Testis (tissue), 2 donors: ENCODE measurements at regions not wholly inside any gene's neighbourhood (a gene's known extent, or its start where the extent isn't known, plus 50 kb on each side); places are given as distances from the start of the nearest gene placed in this dataset.

Experiments
- DNase-seq: peaks from one replicate; pipeline ENCODE4 v3.0.0-alpha.2; 2019
- H3K27ac ChIP-seq, 2 donors: fragments of 200-600 bp; sonication (generic); one replicate each; pipeline ENCODE4 v1.5.1; 2019
- H3K27me3 ChIP-seq: fragments of 200-600 bp; sonication (generic); one replicate; pipeline ENCODE4 v1.5.1; 2019
- H3K36me3 ChIP-seq: fragments of 200-600 bp; sonication (generic); one replicate; pipeline ENCODE4 v1.5.1; 2017; ENCODE audit warnings: low read depth; ENCODE audit errors: missing control alignments
- H3K4me1 ChIP-seq: fragments of 200-600 bp; sonication (generic); one replicate; pipeline ENCODE4 v1.5.1; 2019
- H3K4me3 ChIP-seq, 2 donors: fragments of 200-600 bp; sonication (generic); one replicate each; pipeline ENCODE4 v1.5.1; 2017 to 2019
- H3K9me3 ChIP-seq: fragments of 200-600 bp; sonication (generic); one replicate; pipeline ENCODE4 v1.5.1; 2017
- POLR2A ChIP-seq: fragments of 450-650 bp; IDR thresholded peaks from one replicate; pipeline ENCODE4 v1.6.1; 2017; ENCODE audit warnings: antibody characterized with exemption, mild to moderate bottlenecking, moderate library complexity
- whole genome bisulfite sequencing, 2 donors: methylation state at CpG; one replicate each; pipeline ENCODE4 v1.1.5; 2018; 5-methylcytosine and 5-hydroxymethylcytosine counted together
- intact Hi-C: fragments of 100-400 bp; cut with DNase I; formaldehyde crosslinking; loops from one replicate; pipeline ENCODE4 v1.15.1; 2023; ENCODE audit warnings: low total_unique reads
- TF ChIP-seq, protein P1 (sequence below), 3 experiments: fragments of 450-650 bp in 2 of 3; fragments of 200-600 bp in 1 of 3; sonication (generic) in 1 of 3; IDR thresholded peaks; one replicate each; pipeline ENCODE4 v1.5.1; 2016 to 2019; ENCODE audit warnings: antibody characterized with exemption in 3 of 3, mild to moderate bottlenecking in 2 of 3, moderate library complexity in 1 of 3

DNA sequence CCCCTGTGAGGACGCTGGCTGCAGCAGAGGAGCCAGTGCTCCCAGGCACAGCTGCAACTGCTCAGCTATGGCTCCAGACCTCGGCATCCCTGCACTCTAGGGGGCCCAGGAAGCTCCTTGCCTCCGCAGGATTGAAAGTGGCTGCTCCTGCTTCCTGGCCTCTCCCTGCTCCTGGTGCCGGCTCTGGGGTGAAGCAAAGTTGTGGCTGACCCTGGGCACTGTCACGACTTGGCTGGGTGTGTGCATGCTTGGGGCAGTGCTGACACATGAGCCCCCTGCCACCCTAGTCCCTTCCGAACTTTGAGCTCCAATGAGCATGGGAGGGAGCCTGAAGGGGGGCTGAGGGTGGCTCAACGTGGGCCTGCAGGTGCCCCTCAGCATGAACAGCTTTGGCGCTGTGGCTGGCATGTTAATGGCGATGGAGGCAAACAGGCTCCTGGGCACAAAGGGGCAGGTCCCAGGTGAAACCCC, 1512.2 kb downstream of the KCNT2 start:
- Histone ChIP-seq H3K36me3 (no peaks in the 10 kb centered on the region), H3K9me3 (no peaks in the 10 kb centered on the region), H3K27ac (no peak overlapping the region), H3K4me1 (no peaks in the 10 kb centered on the region), H3K27me3 (no peaks in the 10 kb centered on the region), H3K4me3 (no peak overlapping the region)
- DNase-seq: no peak
- TF ChIP-seq, protein P1, sequence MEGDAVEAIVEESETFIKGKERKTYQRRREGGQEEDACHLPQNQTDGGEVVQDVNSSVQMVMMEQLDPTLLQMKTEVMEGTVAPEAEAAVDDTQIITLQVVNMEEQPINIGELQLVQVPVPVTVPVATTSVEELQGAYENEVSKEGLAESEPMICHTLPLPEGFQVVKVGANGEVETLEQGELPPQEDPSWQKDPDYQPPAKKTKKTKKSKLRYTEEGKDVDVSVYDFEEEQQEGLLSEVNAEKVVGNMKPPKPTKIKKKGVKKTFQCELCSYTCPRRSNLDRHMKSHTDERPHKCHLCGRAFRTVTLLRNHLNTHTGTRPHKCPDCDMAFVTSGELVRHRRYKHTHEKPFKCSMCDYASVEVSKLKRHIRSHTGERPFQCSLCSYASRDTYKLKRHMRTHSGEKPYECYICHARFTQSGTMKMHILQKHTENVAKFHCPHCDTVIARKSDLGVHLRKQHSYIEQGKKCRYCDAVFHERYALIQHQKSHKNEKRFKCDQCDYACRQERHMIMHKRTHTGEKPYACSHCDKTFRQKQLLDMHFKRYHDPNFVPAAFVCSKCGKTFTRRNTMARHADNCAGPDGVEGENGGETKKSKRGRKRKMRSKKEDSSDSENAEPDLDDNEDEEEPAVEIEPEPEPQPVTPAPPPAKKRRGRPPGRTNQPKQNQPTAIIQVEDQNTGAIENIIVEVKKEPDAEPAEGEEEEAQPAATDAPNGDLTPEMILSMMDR (IDR thresholded peaks at IDR 0.05): no peak
- TF ChIP-seq POLR2A: no peak
- 61 to 69% methylated on average over 4 to 9 of the region's 9 CpGs for WGBS, 2 donors
- intact Hi-C loops: no loop called here

DNA sequence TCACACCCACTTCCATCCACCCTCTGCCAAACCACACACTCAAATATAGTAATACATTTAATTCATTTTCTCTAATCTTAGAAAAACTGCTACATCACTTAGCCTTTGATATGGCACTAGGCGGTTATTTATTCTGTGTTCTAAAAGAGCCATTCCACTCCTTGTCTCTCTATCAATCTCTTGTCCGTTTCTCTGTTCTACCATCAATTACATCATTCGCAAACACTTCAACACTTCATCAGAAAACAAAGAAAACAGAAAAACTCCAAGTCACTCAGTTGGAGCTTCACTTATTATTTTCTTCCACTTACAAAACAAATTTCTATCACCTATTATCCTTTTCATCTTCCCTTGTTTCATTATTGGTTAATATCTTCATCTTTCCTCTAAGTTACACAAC, 1523.0 kb downstream of the KCNT2 start:
- no peaks in the 10 kb centered on the region for H3K27me3 ChIP-seq
- no peak overlapping the region for H3K4me3 ChIP-seq
- intact Hi-C loops: no loop called here
- no peak for DNase-seq
- no peaks in the 10 kb centered on the region for H3K36me3 ChIP-seq
- TF ChIP-seq, protein P1 (IDR thresholded peaks at IDR 0.05): no peak
- no peak for TF ChIP-seq POLR2A
- WGBS, 2 donors: 89 to 90% methylated on average over 3 of the region's 3 CpGs
- no peaks in the 10 kb centered on the region for H3K4me1 ChIP-seq
- H3K27ac ChIP-seq: no peak overlapping the region
- H3K9me3 ChIP-seq: no peaks in the 10 kb centered on the region

DNA sequence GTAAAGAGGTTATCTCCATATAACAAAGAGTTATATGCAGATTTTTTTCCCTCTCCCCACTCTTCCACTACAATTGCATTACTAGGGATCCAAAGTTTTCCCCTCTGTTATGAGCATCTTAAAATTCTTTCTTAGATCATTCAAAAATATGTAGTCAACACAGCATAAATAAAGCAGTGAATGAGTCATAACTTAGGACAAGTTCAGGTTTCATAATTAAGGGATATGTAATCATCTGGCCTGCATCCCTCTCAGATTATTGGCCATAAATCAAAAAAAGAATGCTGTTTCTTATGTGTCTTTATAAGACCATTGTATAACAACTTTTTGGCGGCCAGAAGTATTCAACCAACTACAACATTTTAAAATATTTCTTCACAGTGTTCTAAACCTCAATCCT, 1526.1 kb downstream of the KCNT2 start:
- Histone ChIP-seq H3K4me3 (no peak overlapping the region), H3K27ac (no peak overlapping the region), H3K27me3 (no peaks in the 10 kb centered on the region), H3K36me3 (no peaks in the 10 kb centered on the region), H3K9me3 (no peaks in the 10 kb centered on the region), H3K4me1 (no peaks in the 10 kb centered on the region)
- intact Hi-C loops: no loop called here
- TF ChIP-seq POLR2A: no peak
- TF ChIP-seq, protein P1 (IDR thresholded peaks at IDR 0.05): no peak
- 74 to 82% methylated on average over 1 of the region's 1 CpG for WGBS, 2 donors
- DNase-seq: no peak

DNA sequence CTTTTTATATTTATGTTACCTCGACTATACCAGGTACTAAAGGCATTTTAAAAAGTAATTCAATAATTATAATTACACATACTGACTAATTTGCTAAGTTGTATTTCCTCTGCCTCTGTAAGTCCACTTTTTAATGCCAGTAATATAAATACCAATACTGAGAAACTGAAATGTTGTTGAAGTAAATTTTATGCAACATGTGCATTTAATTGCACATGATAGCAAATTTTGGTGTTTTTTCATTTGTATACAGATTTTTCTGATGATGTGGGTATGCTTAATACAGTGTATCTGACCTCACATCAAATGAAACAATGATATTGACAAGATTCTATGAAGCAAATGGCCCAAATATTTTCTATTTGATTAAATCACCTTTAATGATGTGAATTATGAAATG, 1531.6 kb downstream of the KCNT2 start:
- 84 to 86% methylated on average over 1 of the region's 1 CpG for WGBS, 2 donors
- intact Hi-C loops: no loop called here
- Histone ChIP-seq H3K4me3 (no peak overlapping the region), H3K36me3 (no peaks in the 10 kb centered on the region), H3K27ac (no peak overlapping the region), H3K4me1 (no peaks in the 10 kb centered on the region), H3K9me3 (no peaks in the 10 kb centered on the region), H3K27me3 (no peaks in the 10 kb centered on the region)
- TF ChIP-seq, protein P1 (IDR thresholded peaks at IDR 0.05): no peak
- TF ChIP-seq POLR2A: no peak
- no peak for DNase-seq

DNA sequence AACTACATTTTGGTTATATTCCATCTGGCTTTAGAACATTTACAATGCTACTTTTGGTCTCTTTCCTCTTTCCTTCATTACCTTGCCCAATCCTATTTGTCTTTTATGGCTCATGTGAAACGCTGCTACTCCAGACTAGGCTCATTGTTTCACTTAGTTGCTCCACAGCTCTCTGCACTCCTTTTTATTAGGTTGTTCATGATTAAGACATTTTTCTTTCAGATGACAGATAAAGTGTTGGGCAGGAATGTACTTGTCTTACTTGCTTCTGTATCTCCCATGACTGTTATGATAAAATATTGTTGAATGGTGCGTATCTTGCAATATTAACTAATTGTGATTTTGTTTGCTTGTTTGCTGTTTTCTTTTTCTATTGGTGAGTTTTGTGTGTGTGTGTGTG, 1532.3 kb downstream of the KCNT2 start:
- H3K4me3 ChIP-seq: no peak overlapping the region
- TF ChIP-seq, protein P1 (IDR thresholded peaks at IDR 0.05): no peak
- TF ChIP-seq POLR2A: no peak
- no peaks in the 10 kb centered on the region for H3K9me3 ChIP-seq
- WGBS, 2 donors: 84 to 92% methylated on average over 2 of the region's 2 CpGs
- no peaks in the 10 kb centered on the region for H3K36me3 ChIP-seq
- H3K27me3 ChIP-seq: no peaks in the 10 kb centered on the region
- no peak overlapping the region for H3K27ac ChIP-seq
- no peaks in the 10 kb centered on the region for H3K4me1 ChIP-seq
- no peak for DNase-seq
- intact Hi-C loops: no loop called here
